ENCODE measurements at regions not wholly inside any gene's neighbourhood (a gene's known extent, or its start where the extent isn't known, plus 50 kb on each side); places are given as distances from the start of the nearest gene placed in this dataset.

- H3K4me3 ChIP-seq: no peak overlapping the region
- no peaks in the 10 kb centered on the region for H3K36me3 ChIP-seq (ENCODE audit: low read depth, missing control alignments)
- H3K27me3 ChIP-seq: no peaks in the 10 kb centered on the region
- 0 to 56% methylated on average over 1 of the region's 1 CpG for WGBS, 2 donors
- no peak for DNase-seq
- no peaks in the 10 kb centered on the region for H3K9me3 ChIP-seq
- TF ChIP-seq, protein P1, sequence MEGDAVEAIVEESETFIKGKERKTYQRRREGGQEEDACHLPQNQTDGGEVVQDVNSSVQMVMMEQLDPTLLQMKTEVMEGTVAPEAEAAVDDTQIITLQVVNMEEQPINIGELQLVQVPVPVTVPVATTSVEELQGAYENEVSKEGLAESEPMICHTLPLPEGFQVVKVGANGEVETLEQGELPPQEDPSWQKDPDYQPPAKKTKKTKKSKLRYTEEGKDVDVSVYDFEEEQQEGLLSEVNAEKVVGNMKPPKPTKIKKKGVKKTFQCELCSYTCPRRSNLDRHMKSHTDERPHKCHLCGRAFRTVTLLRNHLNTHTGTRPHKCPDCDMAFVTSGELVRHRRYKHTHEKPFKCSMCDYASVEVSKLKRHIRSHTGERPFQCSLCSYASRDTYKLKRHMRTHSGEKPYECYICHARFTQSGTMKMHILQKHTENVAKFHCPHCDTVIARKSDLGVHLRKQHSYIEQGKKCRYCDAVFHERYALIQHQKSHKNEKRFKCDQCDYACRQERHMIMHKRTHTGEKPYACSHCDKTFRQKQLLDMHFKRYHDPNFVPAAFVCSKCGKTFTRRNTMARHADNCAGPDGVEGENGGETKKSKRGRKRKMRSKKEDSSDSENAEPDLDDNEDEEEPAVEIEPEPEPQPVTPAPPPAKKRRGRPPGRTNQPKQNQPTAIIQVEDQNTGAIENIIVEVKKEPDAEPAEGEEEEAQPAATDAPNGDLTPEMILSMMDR (IDR thresholded peaks at IDR 0.05): no peak
- intact Hi-C loops (cut with DNase I; ENCODE audit: low total_unique reads): no loop called here
- no peak overlapping the region for H3K27ac ChIP-seq
- H3K4me1 ChIP-seq: no peaks in the 10 kb centered on the region
These were observed 66.6 kb upstream of the SOX4 start for GRCh38 chr6:21526974-21527373.

- H3K27me3 ChIP-seq: no peaks in the 10 kb centered on the region
- H3K4me1 ChIP-seq: no peaks in the 10 kb centered on the region
- H3K27ac ChIP-seq: no peak overlapping the region
- DNase-seq: no peak
- no peak for TF ChIP-seq POLR2A (IDR thresholded peaks at IDR 0.05)
- TF ChIP-seq, protein P1 (IDR thresholded peaks at IDR 0.05): no peak
- H3K36me3 ChIP-seq (ENCODE audit: low read depth, missing control alignments): no peaks in the 10 kb centered on the region
- H3K4me3 ChIP-seq: no peak overlapping the region
- no peaks in the 10 kb centered on the region for H3K9me3 ChIP-seq
- intact Hi-C loops (cut with DNase I; ENCODE audit: low total_unique reads): no loop called here
These were observed 65.8 kb upstream of the SOX4 start for GRCh38 chr6:21527731-21528130.

- intact Hi-C loops (cut with DNase I; ENCODE audit: low total_unique reads): no loop called here
- H3K4me1 ChIP-seq: no peaks in the 10 kb centered on the region
- H3K27me3 ChIP-seq: no peaks in the 10 kb centered on the region
- H3K9me3 ChIP-seq: no peaks in the 10 kb centered on the region
- no peak for TF ChIP-seq POLR2A (IDR thresholded peaks at IDR 0.05)
- TF ChIP-seq, protein P1 (IDR thresholded peaks at IDR 0.05): no peak
- no peak overlapping the region for H3K4me3 ChIP-seq
- WGBS, 2 donors: 61 to 67% methylated on average over 5 of the region's 5 CpGs
- no peak overlapping the region for H3K27ac ChIP-seq
- no peaks in the 10 kb centered on the region for H3K36me3 ChIP-seq (ENCODE audit: low read depth, missing control alignments)
- no peak for DNase-seq
These were observed 64.1 kb upstream of the SOX4 start for GRCh38 chr6:21529431-21529830.

GRCh38 chr6:21531393-21531792 lies 62.2 kb upstream of the SOX4 start:
- H3K4me3 ChIP-seq: no peak overlapping the region
- intact Hi-C loops (cut with DNase I; ENCODE audit: low total_unique reads): no loop called here
- no peaks in the 10 kb centered on the region for H3K27me3 ChIP-seq
- H3K27ac ChIP-seq: no peak overlapping the region
- WGBS, 2 donors: 65 to 92% methylated on average over 3 of the region's 3 CpGs
- DNase-seq: no peak
- no peaks in the 10 kb centered on the region for H3K9me3 ChIP-seq
- TF ChIP-seq POLR2A (IDR thresholded peaks at IDR 0.05): no peak
- TF ChIP-seq, protein P1 (IDR thresholded peaks at IDR 0.05): no peak
- no peaks in the 10 kb centered on the region for H3K36me3 ChIP-seq (ENCODE audit: low read depth, missing control alignments)
- no peaks in the 10 kb centered on the region for H3K4me1 ChIP-seq

GRCh38 chr6:21533678-21534077 lies 59.9 kb upstream of the SOX4 start:
- Histone ChIP-seq H3K4me3 (no peak overlapping the region), H3K4me1 (peaks cover 4% of the 10 kb centered on the region), H3K36me3 (ENCODE audit: low read depth, missing control alignments) (no peaks in the 10 kb centered on the region), H3K9me3 (no peaks in the 10 kb centered on the region), H3K27me3 (no peaks in the 10 kb centered on the region), H3K27ac (no peak overlapping the region)
- DNase-seq: no peak
- 61 to 79% methylated on average over 1 of the region's 1 CpG for WGBS, 2 donors
- TF ChIP-seq, protein P1 (IDR thresholded peaks at IDR 0.05): no peak
- TF ChIP-seq POLR2A (IDR thresholded peaks at IDR 0.05): no peak
- intact Hi-C loops (cut with DNase I; ENCODE audit: low total_unique reads): no loop called here
